Renal cortex interstitium (tissue), 11 donors: ENCODE measurements at regions not wholly inside any gene's neighbourhood (a gene's known extent, or its start where the extent isn't known, plus 50 kb on each side); places are given as distances from the start of the nearest gene placed in this dataset.

ENCODE experiments used
- DNase-seq, 11 donors: peaks; one replicate each; pipeline ENCODE4 v3.0.0-alpha.2; 2013; ENCODE audit warnings: low read depth in 9 of 11, low spot score in 4 of 11; ENCODE audit errors: extremely low read depth in 1 of 11

DNA sequence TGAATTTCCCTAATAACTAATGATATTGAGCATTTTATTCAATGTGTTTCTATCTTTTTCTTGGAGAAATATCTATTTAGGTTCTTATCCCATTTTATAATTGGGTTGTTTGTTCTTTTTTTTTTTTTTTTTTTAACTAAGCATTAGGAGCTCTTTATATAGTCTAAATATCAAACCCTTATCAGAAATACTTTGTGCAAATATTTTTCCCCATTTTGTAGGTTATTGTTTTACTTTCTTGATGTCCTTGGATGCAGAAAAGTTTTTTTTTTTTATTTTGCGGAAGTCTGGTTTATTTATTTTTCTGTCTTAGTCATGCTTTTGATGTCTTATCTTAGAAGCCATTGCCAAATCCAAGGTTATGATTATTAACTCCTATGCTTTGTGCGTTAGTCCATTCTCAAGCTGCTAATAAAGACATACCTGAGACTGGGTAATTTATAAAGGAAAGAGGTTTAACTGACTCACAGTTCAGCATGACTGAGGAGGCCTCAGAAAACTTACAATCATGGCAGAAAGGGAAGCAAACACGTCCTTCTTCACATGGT lies 434.3 kb upstream of the TBX3 start:
- DNase-seq, result no peak

DNA sequence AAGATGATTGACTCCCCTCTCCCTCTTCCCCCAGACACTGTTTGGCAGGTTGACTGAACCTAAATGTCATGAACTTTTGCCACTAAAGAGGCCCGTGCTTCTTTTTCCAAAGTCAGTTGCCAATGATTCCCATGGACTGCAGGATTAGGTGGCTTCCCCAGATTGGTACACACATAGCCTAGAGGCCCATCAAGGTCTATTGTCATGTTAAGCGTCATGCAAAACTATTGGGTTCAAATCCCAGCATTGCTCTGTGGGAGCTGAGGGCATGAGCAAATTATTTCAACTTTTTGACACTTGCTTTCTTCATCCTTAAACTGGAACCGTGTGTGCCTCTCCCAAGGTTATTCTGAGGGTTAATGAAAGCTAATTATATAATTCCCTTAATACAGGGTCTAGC lies 430.2 kb upstream of the TBX3 start:
- no peak for DNase-seq

- no peak for DNase-seq
These were observed 425.9 kb upstream of the TBX3 start for GRCh38 chr12:115109863-115110262.

DNA sequence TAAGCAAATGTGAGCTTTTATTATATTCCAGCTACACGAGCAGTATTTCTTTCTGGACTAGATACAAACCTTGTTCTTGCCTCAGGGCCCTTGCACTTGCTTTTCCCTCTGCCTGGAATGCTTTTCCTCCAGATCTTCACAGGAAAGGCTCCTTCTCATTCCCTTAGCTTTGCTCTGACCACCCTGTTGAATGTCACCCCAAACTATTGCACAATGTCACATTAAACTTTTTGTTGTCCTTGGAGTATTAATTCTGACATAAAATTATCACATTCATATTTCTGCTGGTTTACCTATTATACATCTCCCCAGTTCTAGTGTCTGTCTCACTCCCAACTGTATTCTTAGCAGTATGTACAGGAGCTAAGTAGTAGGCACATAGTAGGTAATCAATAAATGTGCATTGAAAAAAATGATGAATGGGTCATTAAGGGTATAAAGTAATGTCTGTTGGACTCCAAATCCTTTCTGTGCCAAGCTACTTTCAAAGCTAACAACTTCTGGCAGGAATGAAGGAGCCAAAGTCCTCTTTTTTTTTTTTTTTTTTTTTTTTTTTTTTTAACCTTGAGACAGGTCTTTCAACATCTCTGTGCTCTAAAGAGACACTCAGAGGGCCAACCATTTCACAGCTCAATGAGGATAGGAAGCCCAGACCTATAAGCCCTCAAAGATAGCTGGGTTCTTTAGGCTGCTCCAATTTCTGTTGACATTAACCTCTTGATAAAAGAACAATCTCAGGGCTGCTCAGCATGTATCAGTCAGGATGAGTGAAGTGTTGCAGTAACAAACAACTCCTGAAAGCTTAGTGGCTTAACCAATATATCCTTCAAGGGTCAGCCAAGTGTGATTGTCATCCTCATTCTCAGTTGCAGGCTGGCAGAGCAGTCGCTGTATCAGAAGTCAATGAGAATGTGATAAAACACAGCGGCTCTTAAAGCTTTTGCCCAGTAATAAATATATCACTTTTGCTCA lies 424.4 kb upstream of the TBX3 start:
- no peak for DNase-seq

DNA sequence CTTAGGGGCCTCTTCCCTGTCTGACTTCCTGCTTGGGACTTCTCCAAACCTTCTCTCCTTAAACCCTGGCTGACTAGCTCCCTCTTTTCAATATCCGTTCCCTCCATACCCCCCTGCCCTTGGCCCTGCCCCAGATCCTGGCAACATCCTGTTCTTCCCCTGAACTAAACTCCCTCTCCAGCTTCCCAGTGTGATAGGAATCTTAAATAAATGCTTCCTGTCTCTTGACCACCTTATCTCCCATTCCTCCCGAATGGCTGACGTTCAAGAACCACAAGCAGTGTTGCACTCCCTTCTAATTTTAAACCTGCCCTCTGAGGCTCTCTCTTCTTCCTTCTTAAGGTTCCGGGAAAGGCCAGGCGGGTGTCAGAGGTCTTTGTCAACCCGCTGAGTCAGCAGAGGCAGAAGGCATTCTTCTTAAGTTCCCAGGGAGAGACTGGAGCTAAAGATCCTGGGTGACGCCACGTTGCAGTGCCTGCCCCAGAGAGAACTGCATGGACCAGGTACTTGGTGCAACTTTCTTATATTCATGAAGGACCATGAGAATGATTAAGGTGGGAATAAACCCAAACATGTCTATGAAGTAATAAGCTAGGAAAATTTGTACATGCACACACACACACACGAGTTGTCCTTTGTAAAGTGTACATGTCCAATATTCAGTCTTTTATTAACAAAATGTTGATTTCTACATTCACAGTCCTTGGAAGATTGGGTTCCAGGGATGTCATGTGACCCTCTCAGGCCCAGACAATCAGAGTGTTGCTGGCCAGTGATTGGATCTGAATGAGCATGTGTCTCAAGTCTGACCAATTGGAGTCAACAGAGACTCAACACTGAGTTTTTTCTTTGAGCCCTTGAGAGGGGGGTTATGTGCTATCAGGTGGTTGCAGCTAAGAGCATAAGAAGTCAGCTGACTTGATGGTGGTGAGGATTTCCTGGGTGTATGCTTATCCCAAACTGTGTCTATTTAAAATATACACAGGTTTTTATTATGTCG lies 420.2 kb upstream of the TBX3 start:
- no peak for DNase-seq

- DNase-seq, result no peak
These were observed 418.5 kb upstream of the TBX3 start for GRCh38 chr12:115102450-115102849.

GRCh38 chr12:115101520-115101919 lies 417.5 kb upstream of the TBX3 start:
- DNase-seq, result no peak

DNA sequence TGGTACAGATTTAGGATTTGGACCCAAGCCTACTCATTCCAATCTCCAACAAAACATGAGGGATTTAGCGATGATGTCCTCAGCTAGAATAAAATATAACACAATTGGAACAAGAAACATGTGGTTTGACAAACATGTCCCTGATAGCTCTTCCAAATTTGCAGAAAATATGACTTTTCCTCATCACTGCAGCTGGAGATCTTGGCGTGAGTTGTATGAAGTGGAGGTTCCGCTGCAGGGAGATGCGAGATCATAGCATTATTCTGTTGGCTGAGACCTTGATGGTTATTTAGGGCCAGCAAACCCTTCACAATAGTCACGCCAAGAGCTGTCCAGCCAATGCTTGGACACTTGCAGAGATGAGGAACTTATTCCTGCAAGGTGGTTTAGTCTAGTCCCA lies 413.4 kb upstream of the TBX3 start:
- DNase-seq, result no peak

GRCh38 chr12:115096588-115097397 lies 412.8 kb upstream of the TBX3 start:
- no peak for DNase-seq

- DNase-seq, result no peak
These were observed 411.2 kb upstream of the TBX3 start for GRCh38 chr12:115095073-115095748.

GRCh38 chr12:115094163-115094816 lies 410.3 kb upstream of the TBX3 start:
- DNase-seq, result no peak

DNA sequence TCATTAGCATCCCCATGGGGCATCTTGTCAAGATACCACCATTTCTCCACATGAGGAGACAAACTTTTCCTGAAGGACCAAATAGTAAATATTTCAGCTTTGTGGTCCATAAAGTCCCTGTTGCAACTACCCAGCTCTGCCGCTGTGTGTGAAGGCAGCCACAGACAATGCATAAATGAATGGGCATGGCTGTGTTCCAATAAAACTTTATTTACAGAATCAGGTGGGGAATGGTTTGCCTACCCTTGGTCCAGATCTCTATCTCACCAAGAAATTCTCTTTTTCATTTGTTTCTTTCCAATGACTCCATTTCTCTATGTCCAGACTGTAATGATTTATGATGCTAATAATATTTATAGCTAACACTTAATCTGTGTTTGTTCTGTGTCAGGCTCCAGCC lies 409.3 kb upstream of the TBX3 start:
- no peak for DNase-seq

- no peak for DNase-seq
These were observed 406.8 kb upstream of the TBX3 start for GRCh38 chr12:115090783-115091182.

DNA sequence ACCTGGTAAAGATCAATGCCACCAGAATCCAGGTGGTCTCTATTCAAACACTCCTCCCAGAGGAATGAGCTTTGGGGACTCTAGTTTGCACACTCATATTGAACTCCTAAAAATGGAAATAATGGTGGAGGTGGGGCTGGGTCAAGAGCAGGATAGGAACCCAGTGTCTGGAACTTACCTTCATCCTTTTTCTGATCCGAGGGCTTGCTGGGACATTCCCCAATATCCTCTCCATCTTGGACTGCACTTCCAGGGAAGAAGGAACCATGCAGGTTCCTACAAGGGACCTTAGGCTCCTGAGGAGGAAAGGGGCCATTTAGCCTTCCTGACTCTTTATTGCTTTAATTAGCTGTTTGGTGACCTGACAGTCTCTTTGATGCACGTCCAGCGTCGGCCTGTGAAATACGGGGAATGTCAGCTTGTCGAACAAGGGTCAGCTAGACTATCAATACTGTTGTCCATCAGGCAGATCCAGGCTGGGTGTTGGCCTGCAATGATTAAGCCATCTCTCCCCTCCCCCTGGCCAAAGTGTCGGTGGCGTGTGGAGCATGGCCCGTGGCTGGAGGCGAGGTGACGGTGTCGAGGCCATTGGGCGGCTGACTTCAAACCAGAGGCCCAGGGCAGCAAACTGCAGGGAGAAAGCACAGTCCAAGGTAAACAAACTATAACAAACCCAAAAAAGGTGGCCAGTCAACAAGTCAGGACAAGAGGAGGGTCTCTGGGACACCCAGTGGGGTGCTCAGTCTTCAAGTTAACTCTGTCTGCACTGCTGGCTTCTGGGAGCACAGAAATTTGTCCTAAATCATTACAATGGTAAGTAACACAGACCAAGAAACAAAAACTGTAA lies 405.2 kb upstream of the TBX3 start:
- no peak for DNase-seq

DNA sequence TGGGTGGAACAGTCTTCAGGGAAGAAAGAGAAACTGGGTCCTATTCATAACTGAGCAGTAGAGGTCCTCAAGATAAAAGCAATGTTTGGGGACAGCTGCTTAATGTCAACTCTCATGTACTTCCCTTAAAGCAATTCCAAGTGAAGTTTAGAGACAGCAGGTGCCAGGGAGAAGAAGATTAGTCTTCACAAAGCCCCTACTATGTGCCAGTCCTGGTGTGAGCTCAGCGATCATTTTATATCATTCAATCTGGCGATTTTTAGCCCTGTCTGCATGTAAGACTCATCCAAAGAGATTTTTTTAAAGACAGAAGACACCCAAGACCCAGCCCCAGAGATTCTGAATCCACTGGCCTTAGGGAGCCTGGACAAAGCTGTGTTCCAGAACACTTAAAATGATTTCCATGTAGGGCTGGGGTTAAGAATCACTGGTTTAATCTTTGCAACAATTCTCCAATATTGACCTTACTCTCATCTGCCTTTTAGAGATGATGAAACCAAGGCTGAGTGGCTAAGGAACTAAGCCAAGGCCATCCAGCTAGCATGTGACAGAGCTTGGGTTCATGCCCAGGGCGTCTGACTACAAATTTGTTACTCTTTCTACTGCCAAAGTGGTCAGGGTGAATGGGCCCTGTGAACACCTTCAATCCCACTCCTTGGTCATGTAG lies 404.5 kb upstream of the TBX3 start:
- no peak for DNase-seq

- DNase-seq, result no peak
These were observed 401.6 kb upstream of the TBX3 start for GRCh38 chr12:115085594-115085993.
